Gastrocnemius medialis (tissue), 4 donors: ENCODE measurements at regions not wholly inside any gene's neighbourhood (a gene's known extent, or its start where the extent isn't known, plus 50 kb on each side); places are given as distances from the start of the nearest gene placed in this dataset.

Experiments
- ATAC-seq, 2 donors: fragments of 150-250 bp; one replicate each; pipeline ENCODE4 v1.9.1; 2016
- DNase-seq, 2 donors: peaks; one replicate each; pipeline ENCODE4 v3.0.0-alpha.2; 2019
- H3K27ac ChIP-seq, 4 donors: fragments of 200-600 bp; sonication (generic); 1 replicate in 1 of 4; 2 replicates in 3 of 4; pipeline ENCODE4 v1.5.1; 2016 to 2018; ENCODE audit warnings: mild to moderate bottlenecking in 2 of 4, moderate library complexity in 1 of 4
- H3K27me3 ChIP-seq, 3 donors: fragments of 200-600 bp; sonication (generic) in 2 of 3; 1 replicate in 1 of 3; 2 replicates in 2 of 3; pipeline versions ENCODE4 v1.5.1 to v1.6.0; 2016 to 2019; ENCODE audit warnings: mild to moderate bottlenecking in 1 of 3, moderate library complexity in 1 of 3
- H3K36me3 ChIP-seq, 2 donors: fragments of 200-600 bp; sonication (generic) in 1 of 2; one replicate each; pipeline ENCODE4 v1.5.1; 2017 to 2018
- H3K4me1 ChIP-seq, 2 donors: fragments of 200-600 bp; sonication (generic) in 1 of 2; one replicate each; pipeline ENCODE4 v1.5.1; 2016 to 2017; ENCODE audit warnings: mild to moderate bottlenecking in 2 of 2
- H3K4me3 ChIP-seq, 4 donors: fragments of 200-600 bp; sonication (generic) in 3 of 4; 1 replicate in 1 of 4; 2 replicates in 3 of 4; pipeline ENCODE4 v1.5.1; 2016 to 2019; ENCODE audit warnings: mild to moderate bottlenecking in 2 of 4
- H3K9me3 ChIP-seq, 3 donors: fragments of 200-600 bp; sonication (generic) in 2 of 3; 1 replicate in 1 of 3; 2 replicates in 2 of 3; pipeline ENCODE4 v1.5.1; 2016 to 2019
- CTCF ChIP-seq, 5 experiments: fragments of 450-650 bp in 3 of 5; fragments of 200-600 bp in 2 of 5; sonication (generic) in 2 of 5; IDR thresholded peaks in 4 of 5; conservative IDR thresholded peaks in 1 of 5; 1 replicate in 4 of 5; 2 replicates in 1 of 5; pipeline ENCODE4 v1.5.1; 2016 to 2019; ENCODE audit warnings: antibody characterized with exemption in 5 of 5, mild to moderate bottlenecking in 3 of 5, moderate library complexity in 3 of 5
- POLR2A ChIP-seq, 2 donors: fragments of 450-650 bp; IDR thresholded peaks; one replicate each; pipeline ENCODE4 v1.6.1; 2017; ENCODE audit warnings: antibody characterized with exemption in 2 of 2, mild to moderate bottlenecking in 2 of 2, moderate library complexity in 2 of 2
- in situ Hi-C, 4 donors: fragments of 200-750 bp; cut with MboI; loops; one replicate each; pipeline versions ENCODE4 v1.15.0 to v1.8.0; 2017; ENCODE audit warnings: low sequenced_read_pairs in 4 of 4
- intact Hi-C: fragments of 100-400 bp; cut with DNase I; formaldehyde crosslinking; loops from one replicate; pipeline ENCODE4 v1.15.1; 2023; ENCODE audit warnings: low total_unique reads

GRCh38 chr12:86917121-86917520 lies 660.9 kb upstream of the MGAT4C start:
- Histone ChIP-seq H3K27me3 (no peaks in the 10 kb centered on the region), H3K36me3 (no peaks in the 10 kb centered on the region), H3K4me3 (no peak overlapping the region), H3K4me1 (no peaks in the 10 kb centered on the region), H3K27ac (no peak overlapping the region), H3K9me3 (no peaks in the 10 kb centered on the region)
- no peak for ATAC-seq
- TF ChIP-seq POLR2A (IDR thresholded peaks at IDR 0.05) (no peak), CTCF (IDR thresholded peaks at IDR 0.05 in 4 of 5, conservative IDR thresholded peaks at IDR 0.05 in 1 of 5) (no peak)
- in situ Hi-C loops: no loop called here
- DNase-seq: no peak
- intact Hi-C loops: no loop called here

- H3K4me1 ChIP-seq: no peaks in the 10 kb centered on the region
- ATAC-seq (no peak), DNase-seq (no peak)
- H3K27ac ChIP-seq: no peak overlapping the region
- H3K27me3 ChIP-seq: no peaks in the 10 kb centered on the region
- intact Hi-C loops: no loop called here
- in situ Hi-C loops: no loop called here
- no peaks in the 10 kb centered on the region for H3K36me3 ChIP-seq
- TF ChIP-seq POLR2A (IDR thresholded peaks at IDR 0.05): no peak
- no peak for TF ChIP-seq CTCF (IDR thresholded peaks at IDR 0.05 in 4 of 5, conservative IDR thresholded peaks at IDR 0.05 in 1 of 5)
- no peaks in the 10 kb centered on the region for H3K9me3 ChIP-seq
- H3K4me3 ChIP-seq: no peak overlapping the region
Observed at GRCh38 chr12:86914721-86915120, 658.5 kb upstream of the MGAT4C start.

- H3K36me3 ChIP-seq: no peaks in the 10 kb centered on the region
- no peaks in the 10 kb centered on the region for H3K9me3 ChIP-seq
- no peaks in the 10 kb centered on the region for H3K4me1 ChIP-seq
- no peak overlapping the region for H3K4me3 ChIP-seq
- in situ Hi-C loops: no loop called here
- intact Hi-C loops: no loop called here
- H3K27ac ChIP-seq: no peak overlapping the region
- ATAC-seq (no peak), DNase-seq (no peak)
- H3K27me3 ChIP-seq: no peaks in the 10 kb centered on the region
- TF ChIP-seq POLR2A (IDR thresholded peaks at IDR 0.05) (no peak), CTCF (IDR thresholded peaks at IDR 0.05 in 4 of 5, conservative IDR thresholded peaks at IDR 0.05 in 1 of 5) (no peak)
Observed at GRCh38 chr12:86911973-86912372, 655.8 kb upstream of the MGAT4C start.

- Histone ChIP-seq H3K36me3 (no peaks in the 10 kb centered on the region), H3K27me3 (no peaks in the 10 kb centered on the region), H3K4me1 (no peaks in the 10 kb centered on the region), H3K9me3 (no peaks in the 10 kb centered on the region), H3K27ac (no peak overlapping the region), H3K4me3 (no peak overlapping the region)
- DNase-seq: no peak
- TF ChIP-seq CTCF (IDR thresholded peaks at IDR 0.05 in 4 of 5, conservative IDR thresholded peaks at IDR 0.05 in 1 of 5): no peak
- TF ChIP-seq POLR2A (IDR thresholded peaks at IDR 0.05): no peak
- in situ Hi-C loops: no loop called here
- intact Hi-C loops: no loop called here
- ATAC-seq: no peak
Observed at GRCh38 chr12:86903159-86903558, 647.0 kb upstream of the MGAT4C start.

- no peak for TF ChIP-seq POLR2A (IDR thresholded peaks at IDR 0.05)
- TF ChIP-seq CTCF (IDR thresholded peaks at IDR 0.05 in 4 of 5, conservative IDR thresholded peaks at IDR 0.05 in 1 of 5): no peak
- no peak for DNase-seq
- Histone ChIP-seq H3K27me3 (no peaks in the 10 kb centered on the region), H3K36me3 (no peaks in the 10 kb centered on the region), H3K9me3 (no peaks in the 10 kb centered on the region), H3K4me1 (no peaks in the 10 kb centered on the region), H3K4me3 (no peak overlapping the region), H3K27ac (no peak overlapping the region)
- intact Hi-C loops (no loop called here), in situ Hi-C loops (no loop called here)
- ATAC-seq: no peak
Observed at GRCh38 chr12:86860776-86861175, 604.6 kb upstream of the MGAT4C start.
